HTR-8/SVneo (cell line): ENCODE measurements at regions not wholly inside any gene's neighbourhood (a gene's known extent, or its start where the extent isn't known, plus 50 kb on each side); places are given as distances from the start of the nearest gene placed in this dataset.
A peak's percentile ranks its signal among the peaks of the same experiment; 100 is the strongest.
"Not testable (repeated sequence)": the region's sequence is repeated elsewhere in the genome, so short reads cannot be mapped to it uniquely, and the experiment has no call there.

ENCODE experiments used
- DNase-seq: peaks from one replicate; pipeline ENCODE4 v3.0.0; 2011; ENCODE audit warnings: low spot score, mixed read lengths; ENCODE audit not compliant: insufficient read length
- FAIRE-seq: peaks from 2 replicates; lab custom pipeline; 2011; peaks lifted over from hg19 to GRCh38; lab: Jason Lieb, UNC

DNA sequence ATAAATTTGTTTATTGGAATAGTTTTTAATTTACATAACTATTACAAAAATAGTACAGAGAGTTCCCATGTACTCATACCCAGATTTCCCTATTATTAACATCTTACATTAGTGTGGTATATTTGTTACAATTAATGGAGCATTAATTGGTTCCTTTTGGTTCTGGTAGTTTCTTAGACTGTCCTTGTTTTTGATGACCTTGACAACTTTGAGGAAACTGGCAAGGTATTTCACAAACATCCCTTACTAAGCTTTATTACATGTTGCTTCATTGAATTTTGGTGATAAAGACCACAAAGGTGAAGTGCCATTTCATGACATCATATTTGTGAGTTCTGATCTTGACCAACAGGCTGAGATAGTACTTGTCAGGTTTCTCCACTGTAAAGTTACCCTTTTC is 379.0 kb upstream of the GCFC2 start:
- DNase-seq (no peak), FAIRE-seq (no peak)

DNA sequence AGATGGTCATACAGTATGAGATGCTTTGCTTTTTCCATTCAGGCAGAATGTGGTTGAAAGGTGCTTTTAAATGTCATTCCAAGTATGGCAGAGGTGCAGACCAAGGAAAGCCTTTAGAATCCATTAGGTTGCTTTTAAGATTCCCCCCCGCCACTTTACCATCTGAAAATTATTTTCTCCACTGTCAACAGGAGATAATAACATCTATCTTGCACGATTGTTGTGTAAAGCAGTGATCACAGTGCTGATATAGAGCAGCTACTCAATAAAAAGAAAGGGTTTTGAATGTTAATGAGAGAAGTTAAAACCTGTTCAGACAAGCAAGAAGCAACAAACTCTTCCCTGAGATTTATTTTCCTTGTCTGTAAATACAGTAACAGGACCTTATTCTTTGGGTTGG is 372.5 kb upstream of the GCFC2 start:
- no peak for DNase-seq
- FAIRE-seq = no peak

DNA sequence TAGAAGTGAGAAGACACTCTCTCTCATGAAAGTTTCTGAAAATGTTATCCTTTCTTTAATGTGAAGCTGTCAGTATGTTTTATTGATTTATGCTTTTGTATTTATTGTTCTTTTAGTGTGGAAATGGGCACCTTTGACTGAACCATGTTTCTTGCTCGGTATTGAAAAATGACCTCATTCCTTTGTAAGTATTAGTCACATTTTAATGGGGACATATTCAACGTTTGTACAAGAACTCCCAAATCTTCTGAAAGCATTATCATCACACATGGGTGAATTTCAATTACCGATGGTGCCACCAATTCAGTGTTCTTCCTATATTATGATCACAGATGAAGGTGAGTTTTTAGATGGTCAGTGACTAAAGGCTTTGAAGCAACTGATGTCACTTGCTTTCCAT is 371.8 kb upstream of the GCFC2 start:
- no peak for DNase-seq
- FAIRE-seq = no peak

DNA sequence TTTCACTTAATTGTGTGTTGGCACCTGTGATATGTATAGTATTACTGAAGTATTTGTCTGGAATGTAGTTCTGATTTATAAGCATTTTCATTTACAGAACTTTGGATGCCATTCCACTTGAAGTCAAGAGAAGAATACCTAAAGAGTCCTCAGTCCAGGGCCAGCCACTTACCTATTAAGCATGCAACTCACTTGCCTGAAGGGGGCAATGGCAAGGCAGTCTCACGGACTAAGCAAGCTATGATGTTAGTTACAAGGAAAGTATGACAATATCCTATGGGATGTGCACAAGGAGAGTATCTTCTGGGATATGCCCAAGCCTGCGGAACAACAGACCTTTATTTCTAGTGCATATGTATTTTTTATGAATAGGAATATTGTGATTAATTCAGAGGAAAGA is 369.4 kb upstream of the GCFC2 start:
- DNase-seq (no peak), FAIRE-seq (peak; percentile 20)

DNA sequence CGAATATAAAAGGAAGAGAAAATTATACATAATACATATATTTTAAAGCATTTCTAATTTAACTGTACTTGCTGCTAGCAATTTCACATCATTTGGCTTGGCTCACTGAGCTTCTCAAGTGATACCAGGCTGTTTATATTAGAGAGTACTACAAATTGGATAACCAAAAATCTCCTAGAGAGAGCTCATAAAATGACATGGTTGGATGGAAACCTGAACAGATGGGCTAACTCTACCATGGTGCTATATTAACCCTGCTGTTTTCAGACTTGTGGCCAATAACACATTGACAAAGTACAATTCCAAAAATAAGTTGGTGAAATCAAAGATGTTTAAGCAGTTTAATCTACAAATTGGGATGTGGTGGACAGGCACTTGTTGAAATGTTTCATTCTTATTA is 364.4 kb upstream of the GCFC2 start:
- no peak for FAIRE-seq

DNA sequence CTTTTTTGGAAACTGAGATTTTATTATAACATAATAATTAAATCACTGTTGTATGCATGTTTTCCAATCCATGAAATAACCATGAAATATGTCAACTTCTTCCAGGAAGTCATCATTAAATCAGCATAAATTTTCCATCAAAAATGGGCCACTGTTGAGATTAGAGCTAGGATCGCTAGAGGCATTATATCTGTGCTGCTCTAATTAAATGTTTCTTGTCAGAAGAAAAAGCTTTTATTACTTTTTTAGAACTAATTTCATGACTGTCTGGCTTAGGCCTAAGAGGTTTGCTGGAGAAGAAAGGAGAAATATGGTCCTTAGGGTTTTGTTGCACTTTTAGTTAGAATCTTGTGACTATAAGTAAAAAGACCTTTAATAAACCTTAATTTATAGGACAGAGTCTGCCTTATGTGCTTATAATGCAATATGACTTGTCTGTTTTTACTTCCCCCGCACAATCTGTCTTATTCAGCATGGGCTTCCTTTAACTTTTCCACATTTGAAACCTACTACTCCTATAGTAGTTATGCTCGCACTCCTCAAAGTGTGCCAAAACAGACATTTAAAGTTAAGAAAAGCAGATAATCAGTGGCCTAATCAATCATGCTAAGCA is 363.4 kb upstream of the GCFC2 start:
- DNase-seq (no peak), FAIRE-seq (no peak)

More for the DNA sequence above, 364.4 kb upstream of the GCFC2 start:
- no peak for DNase-seq

DNA sequence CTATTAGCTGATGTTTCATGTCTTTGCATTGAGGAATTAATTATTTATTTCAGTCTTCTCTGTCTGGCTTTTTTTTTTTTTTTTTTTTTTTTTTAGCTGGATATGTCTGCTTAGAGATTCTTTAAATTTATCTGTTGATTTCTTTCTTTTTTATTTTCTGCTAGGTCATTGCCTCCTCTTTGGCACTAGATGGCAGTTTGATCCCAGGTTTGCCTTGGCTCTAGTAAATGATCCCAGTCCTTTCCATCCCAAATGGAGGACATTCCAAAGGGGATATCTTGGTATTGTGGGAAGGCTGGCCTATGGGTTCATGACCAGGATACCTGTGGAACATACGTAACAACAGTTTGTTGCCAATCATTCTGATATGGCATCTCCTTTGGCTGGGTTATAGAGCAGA is 339.5 kb upstream of the GCFC2 start:
- FAIRE-seq (no peak), DNase-seq (no peak)

DNA sequence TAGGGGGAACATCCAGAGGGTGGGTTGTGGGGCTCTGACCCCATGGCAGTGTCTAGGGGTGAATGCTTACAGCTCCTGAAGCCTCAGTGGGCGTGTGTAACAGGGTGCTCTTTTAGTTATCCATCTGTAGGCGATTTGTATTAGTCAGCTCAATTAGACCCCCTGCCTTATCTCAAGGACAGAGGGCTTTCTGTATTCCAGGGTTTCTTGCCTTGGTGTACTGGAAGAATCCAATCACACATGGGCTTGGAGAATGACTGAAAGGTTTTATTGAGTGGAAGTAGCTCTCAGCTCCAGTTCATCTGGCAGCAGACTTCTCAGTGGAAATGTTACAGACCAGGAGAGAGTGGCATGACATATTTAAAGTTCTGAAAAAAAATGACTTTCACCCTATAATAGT is 334.0 kb upstream of the GCFC2 start:
- no peak for DNase-seq
- FAIRE-seq = no peak

DNA sequence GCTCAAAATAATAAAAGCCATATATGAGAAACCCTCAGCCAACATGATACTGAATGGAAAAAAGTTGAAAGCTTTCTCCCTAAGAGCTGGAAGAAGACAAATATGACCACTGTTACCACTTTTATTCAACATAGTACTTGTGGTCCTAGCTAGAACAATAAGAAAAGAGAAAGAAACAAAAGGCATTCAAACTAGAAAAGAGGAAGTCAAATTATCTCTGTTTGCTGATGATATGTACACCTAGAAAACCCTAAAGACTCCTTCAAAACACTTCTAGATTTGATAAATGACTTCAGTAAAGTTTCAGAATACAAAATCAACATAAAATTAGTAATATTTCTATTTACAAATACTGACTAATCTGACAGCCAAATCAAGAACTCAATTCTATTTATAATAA is 328.8 kb upstream of the GCFC2 start:
- DNase-seq = no peak

DNA sequence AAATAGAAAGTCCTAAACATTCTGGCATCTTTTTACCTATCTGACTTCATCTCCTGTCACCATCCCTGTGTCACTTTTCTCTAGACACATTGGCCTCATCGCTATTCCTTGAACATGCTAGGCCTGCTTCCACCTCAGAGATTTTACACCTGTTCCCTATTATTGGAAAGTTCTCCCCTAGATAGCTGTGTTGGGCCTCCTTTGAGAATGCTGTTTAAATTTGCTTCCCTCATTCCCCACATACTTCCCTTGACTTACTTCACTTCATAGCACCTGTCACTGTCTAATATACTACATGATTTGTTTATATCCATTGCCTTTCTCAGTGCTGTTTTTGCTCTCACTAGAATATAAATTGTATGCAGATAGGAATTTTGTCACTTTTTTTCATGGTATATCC is 317.0 kb upstream of the GCFC2 start:
- DNase-seq (no peak), FAIRE-seq (no peak)

More for the DNA sequence above, 328.8 kb upstream of the GCFC2 start:
- no peak for FAIRE-seq

DNA sequence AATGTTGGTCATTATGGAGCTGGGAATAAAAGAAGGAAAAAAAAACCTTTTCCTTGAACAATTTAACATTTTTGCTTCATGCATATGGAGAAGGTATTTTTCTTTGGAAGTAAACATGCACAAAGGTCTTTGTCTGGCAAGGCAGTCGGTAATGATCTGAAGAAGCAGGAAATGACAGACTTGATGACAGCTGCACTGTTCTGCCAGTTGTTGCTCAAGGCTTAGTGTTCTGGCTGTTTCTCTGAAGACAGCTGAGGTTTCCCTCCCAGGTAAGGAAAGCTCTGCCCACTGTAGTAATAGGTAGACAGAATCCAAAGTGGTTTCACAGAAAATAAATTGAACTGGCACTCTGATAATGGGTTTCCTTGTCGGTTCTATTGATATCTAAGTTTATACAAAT is 308.4 kb upstream of the GCFC2 start:
- FAIRE-seq = no peak
- DNase-seq = no peak

DNA sequence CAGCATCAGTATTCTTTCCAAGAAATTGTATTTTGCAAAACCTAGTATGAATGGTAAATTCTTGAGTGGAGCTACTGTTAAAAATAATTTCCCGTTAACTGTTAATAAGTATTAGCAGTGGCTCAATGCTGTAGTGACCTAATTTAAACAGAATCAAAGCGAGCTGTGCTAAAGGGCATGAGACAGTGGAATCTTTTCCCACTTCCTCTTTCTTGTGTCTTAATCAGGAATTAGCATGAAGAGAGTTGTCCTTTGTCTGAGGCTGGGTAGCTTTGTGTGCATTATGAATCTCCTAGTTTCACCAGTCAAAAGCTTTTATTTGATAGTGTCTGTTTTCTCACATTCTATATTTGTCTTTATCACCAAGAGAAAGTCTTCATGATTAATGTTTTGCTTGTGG is 298.8 kb upstream of the GCFC2 start:
- DNase-seq (no peak), FAIRE-seq (no peak)

DNA sequence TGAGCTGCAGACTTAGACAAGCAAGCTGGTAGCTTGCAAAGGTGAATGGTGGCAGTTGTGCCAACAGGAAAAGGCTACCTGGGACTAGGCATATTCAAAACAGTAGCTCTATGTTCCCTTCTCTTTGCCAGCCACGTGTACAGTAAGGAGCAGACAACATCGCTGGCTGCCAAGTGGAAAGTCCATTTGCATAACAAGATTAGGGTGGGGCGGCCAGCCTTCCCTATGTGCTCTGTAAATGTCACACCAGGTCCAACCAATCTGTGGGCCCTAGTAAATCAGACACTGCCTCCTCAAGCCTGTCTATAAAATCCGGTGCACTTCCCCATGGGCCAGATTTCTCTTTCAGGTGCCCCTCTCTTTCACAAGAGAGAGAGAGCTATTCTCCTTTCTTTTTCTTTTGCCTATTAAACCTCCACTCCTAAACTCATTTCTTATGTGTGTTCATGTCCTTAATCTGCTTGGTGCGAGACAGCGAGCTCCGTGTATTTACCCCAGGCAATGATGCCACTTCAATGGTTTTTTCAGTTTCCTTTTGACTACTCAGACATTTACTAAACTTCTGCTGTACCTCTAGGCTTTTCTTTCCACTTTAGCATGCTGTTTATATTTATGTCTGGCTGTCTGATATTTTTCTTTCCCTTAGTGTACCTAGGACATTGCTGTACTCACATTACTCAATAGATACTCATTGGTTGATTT is 297.4 kb upstream of the GCFC2 start:
- FAIRE-seq (no peak), DNase-seq (no peak)

DNA sequence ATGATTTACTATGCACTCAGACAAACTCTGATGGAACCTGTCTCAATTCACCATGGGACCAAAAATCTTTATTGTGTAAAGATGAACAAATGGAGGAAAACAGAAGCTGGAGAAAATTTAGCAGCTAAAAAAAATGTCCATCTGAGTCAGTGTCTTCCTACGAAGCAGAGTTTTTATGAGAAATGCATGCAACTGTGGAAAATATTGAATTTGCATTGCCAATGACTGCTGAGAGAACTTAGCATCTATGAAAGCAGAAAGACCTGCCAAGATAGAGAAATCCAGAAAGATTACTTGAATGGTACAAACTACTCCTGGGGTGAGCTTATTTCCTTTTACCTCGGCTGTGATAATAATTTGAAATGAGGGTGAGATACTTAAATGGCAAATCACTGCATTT is 289.7 kb upstream of the GCFC2 start:
- DNase-seq (no peak), FAIRE-seq (no peak)

DNA sequence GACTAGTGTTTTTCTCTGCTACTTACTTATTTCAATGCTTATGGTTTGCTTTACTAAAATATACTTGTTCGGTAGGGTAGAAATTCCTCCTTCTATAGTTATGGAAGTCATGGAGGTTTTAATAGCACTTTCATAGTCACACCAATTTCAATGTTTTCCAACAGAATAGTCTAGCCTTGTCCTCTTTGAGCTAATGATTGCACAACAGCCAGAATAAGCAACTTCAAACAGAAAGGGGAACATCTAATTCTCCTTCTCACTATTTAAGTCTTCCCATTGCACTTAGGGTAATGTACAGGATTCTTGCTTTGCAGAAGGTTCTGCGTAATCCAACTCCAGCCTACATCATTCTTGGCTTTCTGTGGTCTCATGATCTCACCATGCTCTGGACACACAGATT is 287.7 kb upstream of the GCFC2 start:
- FAIRE-seq (no peak), DNase-seq (no peak)

DNA sequence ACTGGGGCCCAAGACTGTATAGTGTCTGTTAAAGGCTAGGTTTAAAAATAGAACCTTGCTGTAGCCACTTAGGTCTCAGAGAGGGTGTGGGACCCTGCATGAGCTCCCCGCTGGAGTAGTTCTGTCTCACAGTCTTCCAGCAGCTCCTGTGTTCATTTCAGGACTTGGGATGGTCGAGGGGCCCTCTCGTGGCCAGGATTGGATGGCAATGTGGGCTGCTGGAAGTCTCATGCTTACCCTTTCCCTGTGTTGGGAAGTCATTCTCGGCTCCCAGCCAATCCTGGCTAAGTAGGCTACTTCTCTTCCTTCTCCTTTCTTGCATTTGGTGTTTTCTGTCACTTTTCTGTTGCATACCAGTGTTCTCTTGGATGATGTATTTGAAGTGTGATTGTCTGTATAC is 284.0 kb upstream of the GCFC2 start:
- DNase-seq = no peak
- FAIRE-seq = no peak

DNA sequence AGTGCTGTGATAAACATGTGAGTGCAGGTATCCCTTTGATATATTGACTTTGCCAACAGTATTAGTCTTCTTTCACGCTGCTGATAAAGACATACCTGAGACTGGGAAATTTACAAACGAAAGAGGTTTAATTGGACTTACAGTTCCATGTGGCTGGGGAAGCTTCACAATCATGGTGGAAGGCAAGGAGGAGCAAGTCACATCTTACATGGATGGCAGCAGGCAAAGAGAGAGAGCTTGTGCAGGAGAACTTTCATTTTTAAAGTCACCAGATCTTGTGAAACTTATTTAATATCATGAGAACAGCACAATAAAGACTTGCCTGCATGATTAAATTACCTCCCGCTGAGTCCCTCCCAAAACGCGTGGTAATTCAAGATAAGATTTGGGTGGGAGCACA is 277.9 kb upstream of the GCFC2 start:
- DNase-seq, FAIRE-seq: not testable (repeated sequence)

DNA sequence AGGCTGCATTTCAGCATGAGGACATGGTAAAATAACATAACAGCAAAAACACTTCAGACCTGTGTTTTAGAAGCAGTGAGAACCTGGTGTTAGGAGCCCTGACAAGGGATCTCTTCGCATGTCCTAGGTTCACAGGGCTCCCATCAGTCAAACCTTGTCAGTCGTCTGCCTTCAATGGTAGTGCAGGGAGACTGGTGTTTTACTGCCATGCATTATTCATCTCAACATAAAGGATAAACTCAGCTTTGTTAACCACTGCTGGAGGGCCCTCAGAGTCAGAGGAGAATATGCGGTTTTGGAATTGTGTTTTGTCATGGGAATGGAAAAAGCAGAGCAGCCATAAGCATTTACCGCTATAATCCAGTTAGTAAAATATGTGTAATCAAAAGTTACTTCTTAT is 275.9 kb upstream of the GCFC2 start:
- DNase-seq = no peak
- no peak for FAIRE-seq

DNA sequence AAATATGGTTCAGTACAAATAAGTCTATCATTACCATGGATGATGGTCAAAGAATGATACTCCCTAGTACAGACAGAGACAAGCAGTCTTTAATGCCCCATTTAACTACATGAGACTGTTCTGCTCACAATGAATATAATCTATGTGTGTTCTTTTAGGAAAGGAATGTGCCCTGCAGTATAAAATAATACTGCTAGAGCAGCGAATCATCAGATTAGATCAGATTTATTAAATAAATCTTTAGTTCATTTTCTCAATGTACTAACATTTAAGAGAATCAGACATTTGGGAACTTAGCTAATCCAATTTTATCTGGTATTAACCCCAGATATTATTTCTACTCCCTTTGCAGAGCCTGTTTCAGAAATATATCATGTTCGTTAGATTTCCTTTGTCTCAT is 272.0 kb upstream of the GCFC2 start:
- DNase-seq = no peak
- no peak for FAIRE-seq

DNA sequence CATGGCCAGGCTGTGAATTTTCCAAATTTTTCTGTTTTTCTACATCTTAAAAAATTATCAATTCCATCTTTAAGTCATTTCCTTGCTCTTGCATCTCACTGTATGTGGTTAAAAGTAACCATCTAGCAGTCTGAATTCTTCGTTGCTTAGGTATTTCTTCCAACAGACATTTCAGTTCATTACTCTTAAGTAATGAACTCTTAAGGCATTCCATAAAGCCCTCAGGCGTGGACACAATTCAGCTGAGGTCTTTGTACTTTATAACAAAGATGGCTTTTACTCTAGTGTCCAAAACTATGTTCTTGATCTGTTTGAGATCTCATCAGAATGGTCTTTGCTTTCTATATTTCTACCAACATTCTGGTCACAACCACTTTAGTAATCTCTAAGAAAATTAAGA is 253.9 kb upstream of the GCFC2 start:
- no peak for DNase-seq
- FAIRE-seq = no peak

DNA sequence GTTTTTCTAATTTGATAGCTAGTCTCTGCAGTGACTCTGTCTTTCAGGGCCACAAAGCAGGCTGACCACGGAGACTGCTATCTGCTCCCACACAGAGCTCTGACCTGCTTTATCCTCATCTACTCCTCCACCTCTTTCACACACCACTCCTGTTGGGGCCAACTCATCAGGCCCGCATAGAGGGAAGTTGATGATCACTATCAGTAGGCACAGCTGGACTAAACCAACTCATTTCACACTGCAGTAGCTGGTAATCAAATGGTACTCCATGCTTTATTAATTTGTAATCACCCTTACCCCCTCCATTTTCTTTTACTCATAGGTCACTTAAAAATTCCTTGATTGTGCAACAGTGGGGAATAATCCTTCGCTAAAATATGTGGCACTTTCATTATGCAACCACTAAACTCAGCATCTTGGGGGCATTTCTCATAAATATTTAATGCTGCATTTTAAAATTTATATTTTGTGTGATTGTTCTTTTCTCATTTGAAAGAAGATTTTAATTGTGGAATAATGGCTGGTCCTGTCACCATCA is 249.8 kb upstream of the GCFC2 start:
- FAIRE-seq (no peak), DNase-seq (no peak)
